OCI-LY3 (cell line): ENCODE measurements at regions not wholly inside any gene's neighbourhood (a gene's known extent, or its start where the extent isn't known, plus 50 kb on each side); places are given as distances from the start of the nearest gene placed in this dataset.

Source experiments
- H2AFZ ChIP-seq: fragments of 200-600, 300-600 bp; shearing (Covaris generic); 2 replicates; pipeline ENCODE4 v1.6.0; 2014; ENCODE audit warnings: antibody characterized with exemption, low read depth, low read length
- H3K27ac ChIP-seq: fragments of 200-600, 300-600 bp; sonication (generic); 2 replicates; pipeline ENCODE4 v1.5.1; 2014; ENCODE audit warnings: mild to moderate bottlenecking, low read length, moderate library complexity, mixed read lengths
- H3K27me3 ChIP-seq: fragments of 200-600, 300-600 bp; sonication (generic); 2 replicates; pipeline ENCODE4 v1.6.1; 2014; ENCODE audit warnings: low read depth, low read length, mixed read lengths
- H3K36me3 ChIP-seq: fragments of 200-600, 300-600 bp; sonication (generic); replicated peaks from 2 replicates; pipeline ENCODE3; 2014; ENCODE audit warnings: low read depth, low read length, mixed read lengths
- H3K4me1 ChIP-seq: fragments of 300-600, 200-600 bp; sonication (generic); 2 replicates; pipeline ENCODE4 v1.6.1; 2014; ENCODE audit warnings: low read length, mixed read lengths
- H3K4me2 ChIP-seq: fragments of 200-600, 300-600 bp; sonication (generic); 2 replicates; pipeline ENCODE4 v1.6.1; 2014; ENCODE audit warnings: low read length, mixed read lengths
- H3K4me3 ChIP-seq: fragments of 300-600, 200-600 bp; sonication (generic); 2 replicates; pipeline ENCODE4 v1.5.1; 2014; ENCODE audit warnings: antibody characterized with exemption, mild to moderate bottlenecking, low read length, moderate library complexity
- H3K79me2 ChIP-seq: fragments of 300-600, 200-600 bp; shearing (Covaris generic); 2 replicates; pipeline ENCODE4 v1.6.1; 2014; ENCODE audit warnings: mild to moderate bottlenecking, low read length, mixed read lengths
- H3K9ac ChIP-seq: fragments of 300-600, 200-600 bp; shearing (Covaris generic); 2 replicates; pipeline ENCODE4 v1.6.0; 2014; ENCODE audit warnings: mild to moderate bottlenecking, low read length, moderate library complexity
- H3K9me3 ChIP-seq: fragments of 200-600, 300-600 bp; shearing (Covaris generic); 2 replicates; pipeline ENCODE4 v1.6.1; 2014; ENCODE audit warnings: low read length, mixed read lengths; ENCODE audit not compliant: insufficient read depth
- H4K20me1 ChIP-seq: fragments of 200-600, 300-600 bp; sonication (generic); 2 replicates; pipeline ENCODE4 v1.6.1; 2016; ENCODE audit warnings: low read length, mixed read lengths; ENCODE audit not compliant: insufficient read depth
- CTCF ChIP-seq: fragments of 200-600, 300-600 bp; sonication (generic); IDR thresholded peaks from 2 replicates; pipeline ENCODE4 v1.5.1; 2014; ENCODE audit warnings: antibody characterized with exemption, low read length, low read depth
- EZH2phosphoT487 ChIP-seq: fragments of 200-600 bp; shearing (Covaris generic); IDR thresholded peaks from 2 replicates; pipeline ENCODE4 v1.6.1; 2018; ENCODE audit warnings: antibody characterized with exemption, mixed run types, low read depth

- Histone ChIP-seq H3K9ac (no peak overlapping the region), H3K4me1 (no peaks in the 10 kb centered on the region), H4K20me1 (no peaks in the 10 kb centered on the region), H3K36me3 (no peaks in the 10 kb centered on the region), H3K9me3 (no peaks in the 10 kb centered on the region; the same call in 1 of the 2 replicates), H3K27me3 (no peaks in the 10 kb centered on the region), H3K79me2 (no peaks in the 10 kb centered on the region), H3K4me3 (no peak overlapping the region), H2AFZ (no peak overlapping the region), H3K4me2 (no peak overlapping the region), H3K27ac (no peak overlapping the region)
- TF ChIP-seq CTCF (no peak), EZH2phosphoT487 (no peak)
Observed at GRCh38 chr12:47530050-47530449, 175.8 kb downstream of the RPAP3 start.

GRCh38 chr12:47527816-47528215 is 178.0 kb downstream of the RPAP3 start:
- TF ChIP-seq EZH2phosphoT487 (no peak), CTCF (no peak)
- H3K79me2 ChIP-seq = no peaks in the 10 kb centered on the region
- no peaks in the 10 kb centered on the region for H3K27me3 ChIP-seq
- H3K9me3 ChIP-seq = no peaks in the 10 kb centered on the region; the same call in 1 of the 2 replicates
- H3K9ac ChIP-seq = no peak overlapping the region
- H2AFZ ChIP-seq = no peak overlapping the region
- H3K27ac ChIP-seq = no peak overlapping the region
- H4K20me1 ChIP-seq = no peaks in the 10 kb centered on the region
- no peaks in the 10 kb centered on the region for H3K36me3 ChIP-seq
- H3K4me1 ChIP-seq = no peaks in the 10 kb centered on the region
- H3K4me3 ChIP-seq = no peak overlapping the region
- H3K4me2 ChIP-seq = no peak overlapping the region

GRCh38 chr12:47520029-47520428 is 185.8 kb downstream of the RPAP3 start:
- Histone ChIP-seq H3K36me3 (no peaks in the 10 kb centered on the region), H4K20me1 (no peaks in the 10 kb centered on the region), H3K27me3 (no peaks in the 10 kb centered on the region), H3K4me3 (no peak overlapping the region), H3K9ac (no peak overlapping the region), H3K9me3 (0 out of 2 replicates have a peak, but pooled peaks cover 3% of the 10 kb centered on the region), H3K79me2 (no peaks in the 10 kb centered on the region), H3K4me2 (no peak overlapping the region), H3K4me1 (no peaks in the 10 kb centered on the region), H2AFZ (no peak overlapping the region), H3K27ac (no peak overlapping the region)
- TF ChIP-seq CTCF = no peak
- no peak for TF ChIP-seq EZH2phosphoT487

GRCh38 chr12:47517122-47517521 is 188.7 kb downstream of the RPAP3 start:
- H3K4me2 ChIP-seq = no peak overlapping the region
- H3K36me3 ChIP-seq = no peaks in the 10 kb centered on the region
- H3K4me1 ChIP-seq = no peaks in the 10 kb centered on the region
- H4K20me1 ChIP-seq = no peaks in the 10 kb centered on the region
- no peak overlapping the region for H3K4me3 ChIP-seq
- H3K79me2 ChIP-seq = no peaks in the 10 kb centered on the region
- H3K27ac ChIP-seq = no peak overlapping the region
- no peak overlapping the region for H3K9ac ChIP-seq
- H3K9me3 ChIP-seq = 0 out of 2 replicates have a peak, but pooled peaks cover 7% of the 10 kb centered on the region
- TF ChIP-seq CTCF (no peak), EZH2phosphoT487 (no peak)
- no peak overlapping the region for H2AFZ ChIP-seq
- no peaks in the 10 kb centered on the region for H3K27me3 ChIP-seq
